ENCODE measurements at regions not wholly inside any gene's neighbourhood (a gene's known extent, or its start where the extent isn't known, plus 50 kb on each side); places are given as distances from the start of the nearest gene placed in this dataset.
"Not testable (repeated sequence)": the region's sequence is repeated elsewhere in the genome, so short reads cannot be mapped to it uniquely, and the experiment has no call there.

GRCh38 chrX:26562156-26562555 lies 346.2 kb downstream of the MAGEB5 start:
- H3K4me1 ChIP-seq: no peaks in the 10 kb centered on the region
- H3K4me3 ChIP-seq: no peak overlapping the region
- H3K27ac ChIP-seq: no peak overlapping the region
- TF ChIP-seq CTCF (IDR thresholded peaks at IDR 0.05): no peak
- no peak for TF ChIP-seq POLR2A (IDR thresholded peaks at IDR 0.05)
- DNase-seq: no peak
- no peaks in the 10 kb centered on the region for H3K9me3 ChIP-seq
- no peaks in the 10 kb centered on the region for H3K27me3 ChIP-seq
- H3K36me3 ChIP-seq: no peaks in the 10 kb centered on the region

- no peak overlapping the region for H3K4me3 ChIP-seq
- TF ChIP-seq POLR2A (IDR thresholded peaks at IDR 0.05): no peak
- DNase-seq: no peak
- no peaks in the 10 kb centered on the region for H3K4me1 ChIP-seq
- no peak overlapping the region for H3K27ac ChIP-seq
- H3K36me3 ChIP-seq: no peaks in the 10 kb centered on the region
- H3K27me3 ChIP-seq: no peaks in the 10 kb centered on the region
- H3K9me3 ChIP-seq: no peaks in the 10 kb centered on the region
Measured at GRCh38 chrX:26559855-26560254, 343.9 kb downstream of the MAGEB5 start.

- H3K27ac ChIP-seq: no peak overlapping the region
- H3K9me3 ChIP-seq: no peaks in the 10 kb centered on the region
- TF ChIP-seq CTCF (IDR thresholded peaks at IDR 0.05) (no peak), POLR2A (IDR thresholded peaks at IDR 0.05) (no peak)
- no peaks in the 10 kb centered on the region for H3K27me3 ChIP-seq
- no peaks in the 10 kb centered on the region for H3K4me1 ChIP-seq
- no peaks in the 10 kb centered on the region for H3K36me3 ChIP-seq
- no peak overlapping the region for H3K4me3 ChIP-seq
- no peak for DNase-seq
Measured at GRCh38 chrX:26558719-26559386, 342.9 kb downstream of the MAGEB5 start.

GRCh38 chrX:26557691-26558321 lies 341.8 kb downstream of the MAGEB5 start:
- Histone ChIP-seq H3K27ac (no peak overlapping the region), H3K36me3 (no peaks in the 10 kb centered on the region), H3K9me3 (no peaks in the 10 kb centered on the region), H3K4me1 (no peaks in the 10 kb centered on the region), H3K27me3 (no peaks in the 10 kb centered on the region), H3K4me3 (no peak overlapping the region)
- no peak for DNase-seq
- TF ChIP-seq CTCF (IDR thresholded peaks at IDR 0.05): no peak
- no peak for TF ChIP-seq POLR2A (IDR thresholded peaks at IDR 0.05)

GRCh38 chrX:26525768-26526167 lies 309.8 kb downstream of the MAGEB5 start:
- H3K4me3 ChIP-seq, H3K27ac ChIP-seq, H3K9me3 ChIP-seq, H3K27me3 ChIP-seq, DNase-seq, H3K4me1 ChIP-seq, H3K36me3 ChIP-seq: not testable (repeated sequence)

- TF ChIP-seq CTCF (IDR thresholded peaks at IDR 0.05): no peak
- no peak for TF ChIP-seq POLR2A (IDR thresholded peaks at IDR 0.05)
- H3K36me3 ChIP-seq: no peaks in the 10 kb centered on the region
- H3K27ac ChIP-seq: no peak overlapping the region
- no peak for DNase-seq
- H3K9me3 ChIP-seq: no peaks in the 10 kb centered on the region
- no peaks in the 10 kb centered on the region for H3K4me1 ChIP-seq
- no peaks in the 10 kb centered on the region for H3K27me3 ChIP-seq
- no peak overlapping the region for H3K4me3 ChIP-seq
Measured at GRCh38 chrX:26522501-26522900, 306.5 kb downstream of the MAGEB5 start.

Measured in Peyer's patch (tissue), 4 donors.